ENCODE measurements at regions not wholly inside any gene's neighbourhood (a gene's known extent, or its start where the extent isn't known, plus 50 kb on each side); places are given as distances from the start of the nearest gene placed in this dataset.

- TF ChIP-seq CTCF (IDR thresholded peaks at IDR 0.05) = no peak
- TF ChIP-seq POLR2A (IDR thresholded peaks at IDR 0.05) = no peak
Measured at GRCh38 chr2:76640905-76641304, 881.3 kb downstream of the LRRTM4 start.
